GM12891 (cell line): ENCODE measurements at regions not wholly inside any gene's neighbourhood (a gene's known extent, or its start where the extent isn't known, plus 50 kb on each side); places are given as distances from the start of the nearest gene placed in this dataset.

Source experiments
- PAX5 ChIP-seq: IDR thresholded peaks from 2 replicates; pipeline ENCODE4 v1.6.1; 2011; ENCODE audit warnings: low read length, moderate library complexity, mild to moderate bottlenecking; ENCODE audit not compliant: insufficient read depth, severe bottlenecking
- POLR2A ChIP-seq: IDR thresholded peaks from 2 replicates; pipeline ENCODE4 v1.6.1; 2011; ENCODE audit warnings: low read depth, low read length, control low read depth
- POLR2AphosphoS5 ChIP-seq: IDR thresholded peaks from 2 replicates; pipeline ENCODE4 v1.6.1; 2011; ENCODE audit warnings: low read depth, low read length, control low read depth
- SPI1 ChIP-seq: IDR thresholded peaks from 2 replicates; pipeline ENCODE4 v1.6.1; 2011; ENCODE audit warnings: low read depth, low read length, control low read depth
- TAF1 ChIP-seq: IDR thresholded peaks from 2 replicates; pipeline ENCODE4 v1.6.1; 2011; ENCODE audit warnings: low read depth, low read length, control low read depth

- TF ChIP-seq PAX5 (no peak), POLR2A (no peak), POLR2AphosphoS5 (no peak), TAF1 (no peak), SPI1 (no peak)
Observed at GRCh38 chr12:115506822-115507559, 770.5 kb downstream of the MED13L start.
